HepG2 (cell line): ENCODE measurements at regions not wholly inside any gene's neighbourhood (a gene's known extent, or its start where the extent isn't known, plus 50 kb on each side); places are given as distances from the start of the nearest gene placed in this dataset.

Experiments used
- FOXC1 ChIP-seq: sonication (generic); formaldehyde crosslinking; IDR thresholded peaks from 2 replicates; pipeline ENCODE4 v1.8.0; 2022; ENCODE audit warnings: mild to moderate bottlenecking, missing genetic modification reagents, borderline replicate concordance
- HDAC2 ChIP-seq: sonication (generic); formaldehyde crosslinking; IDR thresholded peaks from 2 replicates; pipeline ENCODE4 v1.4.0; 2020; ENCODE audit warnings: missing genetic modification reagents
- NPAS2 ChIP-seq: sonication (generic); formaldehyde crosslinking; IDR thresholded peaks from 2 replicates; pipeline ENCODE4 v1.8.0; 2022; ENCODE audit warnings: mild to moderate bottlenecking, missing genetic modification reagents, borderline replicate concordance
- RBM22 ChIP-seq: fragments of 200-400 bp; formaldehyde crosslinking; optimal IDR thresholded peaks from 2 replicates; pipeline ENCODE3; 2017; ENCODE audit warnings: mild to moderate bottlenecking, low read length, moderate library complexity
- SALL1 ChIP-seq: sonication (generic); formaldehyde crosslinking; IDR thresholded peaks from 2 replicates; pipeline ENCODE4 v1.8.0; 2022; ENCODE audit warnings: mild to moderate bottlenecking, missing genetic modification reagents
- SCMH1 ChIP-seq: sonication (generic); formaldehyde crosslinking; IDR thresholded peaks from 2 replicates; pipeline ENCODE4 v1.9.0; 2021; ENCODE audit warnings: missing genetic modification reagents, mild to moderate bottlenecking, borderline replicate concordance
- SIN3A ChIP-seq: IDR thresholded peaks from 2 replicates; pipeline ENCODE4 v1.6.1; 2011; ENCODE audit warnings: low read depth, mild to moderate bottlenecking, control low read depth, low read length, borderline replicate concordance
- ZFP41 ChIP-seq: sonication (generic); formaldehyde crosslinking; IDR thresholded peaks from 2 replicates; pipeline ENCODE4 v1.4.0; 2020; ENCODE audit warnings: mild to moderate bottlenecking, missing genetic modification reagents, borderline replicate concordance
- ZNF10 ChIP-seq: sonication (generic); formaldehyde crosslinking; IDR thresholded peaks from 2 replicates; pipeline ENCODE4 v1.4.0; 2020; ENCODE audit warnings: mild to moderate bottlenecking, low read depth, missing genetic modification reagents, borderline replicate concordance
- ZNF24 ChIP-seq: fragments of 450-650 bp; IDR thresholded peaks from 2 replicates; pipeline ENCODE4 v1.6.1; 2017; ENCODE audit warnings: antibody characterized with exemption, mild to moderate bottlenecking
- ZNF749 ChIP-seq: sonication (generic); formaldehyde crosslinking; IDR thresholded peaks from 2 replicates; pipeline ENCODE4 v1.8.0; 2022; ENCODE audit warnings: mild to moderate bottlenecking, missing genetic modification reagents, moderate library complexity, borderline replicate concordance
- TF ChIP-seq, protein P1 (sequence below): sonication (generic); formaldehyde crosslinking; IDR thresholded peaks from 2 replicates; pipeline ENCODE4 v1.4.0; 2020; ENCODE audit warnings: missing genetic modification reagents

DNA sequence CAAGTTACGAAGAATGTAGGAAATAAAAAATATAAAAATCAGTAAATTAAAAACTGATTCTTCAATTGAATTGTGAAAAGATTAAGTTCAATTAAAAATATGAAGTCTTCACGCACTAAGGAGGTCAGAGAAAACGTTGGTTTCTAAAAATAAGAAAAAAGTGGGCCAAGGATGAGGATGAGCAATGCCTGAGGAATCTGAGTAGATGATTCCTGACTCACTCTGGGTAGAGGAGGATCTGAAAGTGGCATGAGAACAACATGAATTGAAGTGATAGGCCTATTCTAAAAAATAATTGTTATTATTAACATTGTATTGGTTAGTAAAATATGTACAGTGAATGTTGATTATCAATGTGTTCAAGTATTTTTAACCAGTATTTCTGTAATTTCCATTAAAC, 444.2 kb downstream of the GRIA2 start:
- TF ChIP-seq ZNF749 (CRISPR knock-in tag), result no peak
- no peak for TF ChIP-seq RBM22
- TF ChIP-seq, protein P1, sequence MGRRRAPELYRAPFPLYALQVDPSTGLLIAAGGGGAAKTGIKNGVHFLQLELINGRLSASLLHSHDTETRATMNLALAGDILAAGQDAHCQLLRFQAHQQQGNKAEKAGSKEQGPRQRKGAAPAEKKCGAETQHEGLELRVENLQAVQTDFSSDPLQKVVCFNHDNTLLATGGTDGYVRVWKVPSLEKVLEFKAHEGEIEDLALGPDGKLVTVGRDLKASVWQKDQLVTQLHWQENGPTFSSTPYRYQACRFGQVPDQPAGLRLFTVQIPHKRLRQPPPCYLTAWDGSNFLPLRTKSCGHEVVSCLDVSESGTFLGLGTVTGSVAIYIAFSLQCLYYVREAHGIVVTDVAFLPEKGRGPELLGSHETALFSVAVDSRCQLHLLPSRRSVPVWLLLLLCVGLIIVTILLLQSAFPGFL (CRISPR knock-in tag), result no peak
- no peak for TF ChIP-seq HDAC2 (CRISPR knock-in tag)
- TF ChIP-seq ZFP41 (CRISPR knock-in tag), result no peak
- TF ChIP-seq FOXC1 (CRISPR knock-in tag), result no peak
- TF ChIP-seq SALL1 (CRISPR knock-in tag), result no peak
- TF ChIP-seq ZNF24, result no peak
- no peak for TF ChIP-seq ZNF10 (CRISPR knock-in tag)
- TF ChIP-seq NPAS2 (CRISPR knock-in tag), result no peak
- TF ChIP-seq SCMH1 (CRISPR knock-in tag), result no peak
- TF ChIP-seq SIN3A, result no peak
